HCT116 (cell line): ENCODE measurements at regions not wholly inside any gene's neighbourhood (a gene's known extent, or its start where the extent isn't known, plus 50 kb on each side); places are given as distances from the start of the nearest gene placed in this dataset.

Source experiments
- EZH2phosphoT487 ChIP-seq: fragments of 200-600 bp; IDR thresholded peaks from 2 replicates; pipeline ENCODE4 v1.6.1; 2018; ENCODE audit warnings: antibody characterized with exemption, borderline replicate concordance
- POLR2A ChIP-seq: IDR thresholded peaks from 2 replicates; pipeline ENCODE4 v1.7.0; 2011; ENCODE audit warnings: borderline replicate concordance; ENCODE audit not compliant: insufficient read depth, insufficient read length; ENCODE audit errors: extremely low read depth
- SIN3A ChIP-seq: IDR thresholded peaks from 2 replicates; pipeline ENCODE4 v1.6.1; 2012; ENCODE audit warnings: low read depth
- TF ChIP-seq, protein P1 (sequence below): IDR thresholded peaks from 2 replicates; pipeline ENCODE4 v1.6.1; 2012
- TF ChIP-seq, protein P2 (sequence below), 3 experiments: fragments of 200-600 bp in 1 of 3; sonication (generic) in 1 of 3; IDR thresholded peaks in 2 of 3; conservative IDR thresholded peaks in 1 of 3; 2 replicates each; pipeline ENCODE4 v1.5.1; 2012 to 2017; ENCODE audit warnings: low read depth in 2 of 3, low read length in 2 of 3, antibody characterized with exemption in 1 of 3, borderline replicate concordance in 1 of 3, control low read depth in 1 of 3, mild to moderate bottlenecking in 1 of 3, mixed read lengths in 1 of 3, mixed run types in 1 of 3, moderate library complexity in 1 of 3; ENCODE audit not compliant: insufficient read depth in 1 of 3
- TF ChIP-seq, protein P3 (sequence below): IDR thresholded peaks from 2 replicates; pipeline ENCODE4 v1.6.1; 2012; ENCODE audit warnings: low read depth

DNA sequence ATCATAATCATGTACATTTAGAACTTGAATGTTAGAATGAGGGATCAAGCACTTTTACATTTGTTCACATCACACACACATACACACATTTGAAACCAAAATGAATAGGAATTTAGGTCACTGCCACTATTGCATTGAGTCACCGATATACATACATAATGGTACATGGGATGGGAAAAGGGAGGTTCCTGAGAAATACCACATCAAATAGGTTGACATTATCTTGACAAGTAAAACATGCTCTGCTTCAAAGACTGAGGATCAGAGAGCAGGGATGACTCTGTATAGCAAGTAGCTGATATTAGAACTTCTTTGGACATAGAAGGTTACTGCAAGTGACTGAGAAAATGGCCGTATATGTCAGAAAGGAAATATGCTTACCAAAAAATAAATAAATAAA lies 847.2 kb downstream of the PLOD2 start:
- TF ChIP-seq, protein P1, sequence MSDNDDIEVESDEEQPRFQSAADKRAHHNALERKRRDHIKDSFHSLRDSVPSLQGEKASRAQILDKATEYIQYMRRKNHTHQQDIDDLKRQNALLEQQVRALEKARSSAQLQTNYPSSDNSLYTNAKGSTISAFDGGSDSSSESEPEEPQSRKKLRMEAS = no peak
- TF ChIP-seq, protein P2, sequence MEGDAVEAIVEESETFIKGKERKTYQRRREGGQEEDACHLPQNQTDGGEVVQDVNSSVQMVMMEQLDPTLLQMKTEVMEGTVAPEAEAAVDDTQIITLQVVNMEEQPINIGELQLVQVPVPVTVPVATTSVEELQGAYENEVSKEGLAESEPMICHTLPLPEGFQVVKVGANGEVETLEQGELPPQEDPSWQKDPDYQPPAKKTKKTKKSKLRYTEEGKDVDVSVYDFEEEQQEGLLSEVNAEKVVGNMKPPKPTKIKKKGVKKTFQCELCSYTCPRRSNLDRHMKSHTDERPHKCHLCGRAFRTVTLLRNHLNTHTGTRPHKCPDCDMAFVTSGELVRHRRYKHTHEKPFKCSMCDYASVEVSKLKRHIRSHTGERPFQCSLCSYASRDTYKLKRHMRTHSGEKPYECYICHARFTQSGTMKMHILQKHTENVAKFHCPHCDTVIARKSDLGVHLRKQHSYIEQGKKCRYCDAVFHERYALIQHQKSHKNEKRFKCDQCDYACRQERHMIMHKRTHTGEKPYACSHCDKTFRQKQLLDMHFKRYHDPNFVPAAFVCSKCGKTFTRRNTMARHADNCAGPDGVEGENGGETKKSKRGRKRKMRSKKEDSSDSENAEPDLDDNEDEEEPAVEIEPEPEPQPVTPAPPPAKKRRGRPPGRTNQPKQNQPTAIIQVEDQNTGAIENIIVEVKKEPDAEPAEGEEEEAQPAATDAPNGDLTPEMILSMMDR (IDR thresholded peaks at IDR 0.05 in 2 of 3, conservative IDR thresholded peaks at IDR 0.05 in 1 of 3; ENCODE audit: borderline replicate concordance in 1 of 3, insufficient read depth in 1 of 3, low read depth in 2 of 3, low read length in 2 of 3) = no peak
- TF ChIP-seq SIN3A (no peak), EZH2phosphoT487 (no peak), POLR2A (no peak)
- TF ChIP-seq, protein P3, sequence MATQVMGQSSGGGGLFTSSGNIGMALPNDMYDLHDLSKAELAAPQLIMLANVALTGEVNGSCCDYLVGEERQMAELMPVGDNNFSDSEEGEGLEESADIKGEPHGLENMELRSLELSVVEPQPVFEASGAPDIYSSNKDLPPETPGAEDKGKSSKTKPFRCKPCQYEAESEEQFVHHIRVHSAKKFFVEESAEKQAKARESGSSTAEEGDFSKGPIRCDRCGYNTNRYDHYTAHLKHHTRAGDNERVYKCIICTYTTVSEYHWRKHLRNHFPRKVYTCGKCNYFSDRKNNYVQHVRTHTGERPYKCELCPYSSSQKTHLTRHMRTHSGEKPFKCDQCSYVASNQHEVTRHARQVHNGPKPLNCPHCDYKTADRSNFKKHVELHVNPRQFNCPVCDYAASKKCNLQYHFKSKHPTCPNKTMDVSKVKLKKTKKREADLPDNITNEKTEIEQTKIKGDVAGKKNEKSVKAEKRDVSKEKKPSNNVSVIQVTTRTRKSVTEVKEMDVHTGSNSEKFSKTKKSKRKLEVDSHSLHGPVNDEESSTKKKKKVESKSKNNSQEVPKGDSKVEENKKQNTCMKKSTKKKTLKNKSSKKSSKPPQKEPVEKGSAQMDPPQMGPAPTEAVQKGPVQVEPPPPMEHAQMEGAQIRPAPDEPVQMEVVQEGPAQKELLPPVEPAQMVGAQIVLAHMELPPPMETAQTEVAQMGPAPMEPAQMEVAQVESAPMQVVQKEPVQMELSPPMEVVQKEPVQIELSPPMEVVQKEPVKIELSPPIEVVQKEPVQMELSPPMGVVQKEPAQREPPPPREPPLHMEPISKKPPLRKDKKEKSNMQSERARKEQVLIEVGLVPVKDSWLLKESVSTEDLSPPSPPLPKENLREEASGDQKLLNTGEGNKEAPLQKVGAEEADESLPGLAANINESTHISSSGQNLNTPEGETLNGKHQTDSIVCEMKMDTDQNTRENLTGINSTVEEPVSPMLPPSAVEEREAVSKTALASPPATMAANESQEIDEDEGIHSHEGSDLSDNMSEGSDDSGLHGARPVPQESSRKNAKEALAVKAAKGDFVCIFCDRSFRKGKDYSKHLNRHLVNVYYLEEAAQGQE = no peak
